ENCODE measurements at regions not wholly inside any gene's neighbourhood (a gene's known extent, or its start where the extent isn't known, plus 50 kb on each side); places are given as distances from the start of the nearest gene placed in this dataset.

GRCh38 chr6:144695858-144696533, 410.9 kb downstream of the UTRN start:
- no peak for DNase-seq

- no peak for DNase-seq
These were observed 411.7 kb downstream of the UTRN start for GRCh38 chr6:144696610-144697368.

- no peak for DNase-seq
These were observed 412.2 kb downstream of the UTRN start for GRCh38 chr6:144697369-144697760.

- DNase-seq = no peak
These were observed 412.7 kb downstream of the UTRN start for GRCh38 chr6:144697801-144698200.

- no peak for DNase-seq
These were observed 417.6 kb downstream of the UTRN start for GRCh38 chr6:144702781-144703180.

GRCh38 chr6:144710207-144710606, 425.1 kb downstream of the UTRN start:
- no peak for DNase-seq

GRCh38 chr6:144711661-144712060, 426.5 kb downstream of the UTRN start:
- no peak for DNase-seq

GRCh38 chr6:144712541-144712940, 427.4 kb downstream of the UTRN start:
- DNase-seq = no peak

- DNase-seq = no peak
These were observed 429.0 kb downstream of the UTRN start for GRCh38 chr6:144714021-144714712.

- DNase-seq = no peak
These were observed 430.2 kb downstream of the UTRN start for GRCh38 chr6:144715344-144715743.

- DNase-seq = no peak
These were observed 433.3 kb downstream of the UTRN start for GRCh38 chr6:144718431-144718830.

- no peak for DNase-seq
These were observed 436.1 kb downstream of the UTRN start for GRCh38 chr6:144721232-144721631.

GRCh38 chr6:144722154-144722737, 437.1 kb downstream of the UTRN start:
- DNase-seq = no peak

- DNase-seq = no peak
These were observed 437.8 kb downstream of the UTRN start for GRCh38 chr6:144722925-144723324.

GRCh38 chr6:144723431-144723830, 438.3 kb downstream of the UTRN start:
- DNase-seq = no peak

- no peak for DNase-seq
These were observed 439.7 kb downstream of the UTRN start for GRCh38 chr6:144724818-144725217.

GRCh38 chr6:144725736-144726522, 440.8 kb downstream of the UTRN start:
- no peak for DNase-seq

GRCh38 chr6:144728804-144729203, 443.7 kb downstream of the UTRN start:
- no peak for DNase-seq

GRCh38 chr6:144729502-144729901, 444.4 kb downstream of the UTRN start:
- no peak for DNase-seq

- DNase-seq = no peak
These were observed 445.0 kb downstream of the UTRN start for GRCh38 chr6:144730088-144730645.

- no peak for DNase-seq
These were observed 446.1 kb downstream of the UTRN start for GRCh38 chr6:144731229-144731628.

GRCh38 chr6:144736763-144737162, 451.6 kb downstream of the UTRN start:
- DNase-seq = no peak

Data from activated gamma-delta T cell (primary cell).